CD4-positive, alpha-beta T cell (primary cell): ENCODE measurements at regions not wholly inside any gene's neighbourhood (a gene's known extent, or its start where the extent isn't known, plus 50 kb on each side); places are given as distances from the start of the nearest gene placed in this dataset.
"Not testable (repeated sequence)": the region's sequence is repeated elsewhere in the genome, so short reads cannot be mapped to it uniquely, and the experiment has no call there.

Experiments used
- ATAC-seq: fragments of 200-7000 bp; cut with Tn5 transposase; one replicate; pipeline ENCODE4 v1.10.0; 2022; ENCODE audit warnings: mild to moderate bottlenecking; ENCODE audit not compliant: poor library complexity
- CTCF ChIA-PET: fragments of 350-600 bp; sonication (Branson Sonifier 250); formaldehyde crosslinking; loops from one replicate; lab custom pipeline; 2021; ENCODE audit warnings: antibody characterized with exemption, inconsistent platforms; lab: Charles Lee
- POLR2A ChIA-PET: fragments of 350-600 bp; sonication (Branson Sonifier 250); formaldehyde crosslinking; loops from one replicate; lab custom pipeline; 2021; ENCODE audit warnings: antibody characterized with exemption, inconsistent platforms; lab: Charles Lee
- DNase-seq, 14 experiments: peaks; one replicate each; pipeline ENCODE4 v3.0.0-alpha.2; 2013 to 2020; ENCODE audit warnings: mixed read lengths in 2 of 14
- H3K27ac ChIP-seq, 2 donors: one replicate each; pipeline versions ENCODE4 v1.5.1 to v1.7.0; 2013; ENCODE audit warnings: low read length in 2 of 2, low read depth in 1 of 2, mild to moderate bottlenecking in 1 of 2
- H3K27me3 ChIP-seq, 2 experiments: 1 replicate in 1 of 2; 2 replicates in 1 of 2; pipeline versions ENCODE4 v1.6.1 to v1.7.0; 2013; ENCODE audit warnings: low read length in 2 of 2, control low read depth in 1 of 2, mild to moderate bottlenecking in 1 of 2, moderate library complexity in 1 of 2; ENCODE audit not compliant: insufficient read depth in 2 of 2, control insufficient read depth in 1 of 2
- H3K36me3 ChIP-seq: one replicate; pipeline ENCODE4 v1.6.1; 2013; ENCODE audit warnings: low read length, control low read depth; ENCODE audit not compliant: insufficient read depth
- H3K4me1 ChIP-seq: one replicate; pipeline ENCODE4 v1.6.1; 2013; ENCODE audit warnings: low read length, control low read depth; ENCODE audit not compliant: insufficient read depth
- H3K4me3 ChIP-seq: one replicate; pipeline ENCODE4 v1.5.1; 2013; ENCODE audit warnings: mild to moderate bottlenecking, low read length, moderate library complexity
- H3K9me3 ChIP-seq, 2 experiments: 1 replicate in 1 of 2; 2 replicates in 1 of 2; pipeline versions ENCODE4 v1.6.1 to v1.7.0; 2013; ENCODE audit warnings: low read length in 2 of 2, mild to moderate bottlenecking in 2 of 2, control low read depth in 1 of 2, moderate library complexity in 1 of 2; ENCODE audit not compliant: control insufficient read depth in 1 of 2, insufficient read depth in 1 of 2
- H3K27ac Mint-ChIP-seq: one replicate; pipeline ENCODE4 v1.8.0; 2020; ENCODE audit warnings: mixed read lengths
- H3K27me3 Mint-ChIP-seq: one replicate; pipeline ENCODE4 v1.8.0; 2021; ENCODE audit warnings: mixed read lengths
- H3K36me3 Mint-ChIP-seq: one replicate; pipeline ENCODE4 v1.8.0; 2021; ENCODE audit warnings: low read depth, mixed read lengths
- H3K4me1 Mint-ChIP-seq: one replicate; pipeline ENCODE4 v1.8.0; 2021; ENCODE audit warnings: low read depth, mixed read lengths
- H3K4me3 Mint-ChIP-seq: one replicate; pipeline ENCODE4 v1.8.0; 2020; ENCODE audit warnings: mild to moderate bottlenecking, mixed read lengths
- H3K9me3 Mint-ChIP-seq: one replicate; pipeline ENCODE4 v1.8.0; 2020; ENCODE audit warnings: mixed read lengths
- CTCF ChIP-seq: fragments of 200-600 bp; IDR thresholded peaks from one replicate; pipeline ENCODE4 v1.8.0; 2022; ENCODE audit warnings: antibody characterized with exemption, mild to moderate bottlenecking
- intact Hi-C, 2 experiments: fragments of 100-400 bp; cut with DNase I in 1 of 2; cut with micrococcal nuclease in 1 of 2; formaldehyde crosslinking; loops; one replicate each; pipeline versions ENCODE4 v1.15.1 to v1.9.0; 2023 to 2025; cut with DNase I, micrococcal nuclease

DNA sequence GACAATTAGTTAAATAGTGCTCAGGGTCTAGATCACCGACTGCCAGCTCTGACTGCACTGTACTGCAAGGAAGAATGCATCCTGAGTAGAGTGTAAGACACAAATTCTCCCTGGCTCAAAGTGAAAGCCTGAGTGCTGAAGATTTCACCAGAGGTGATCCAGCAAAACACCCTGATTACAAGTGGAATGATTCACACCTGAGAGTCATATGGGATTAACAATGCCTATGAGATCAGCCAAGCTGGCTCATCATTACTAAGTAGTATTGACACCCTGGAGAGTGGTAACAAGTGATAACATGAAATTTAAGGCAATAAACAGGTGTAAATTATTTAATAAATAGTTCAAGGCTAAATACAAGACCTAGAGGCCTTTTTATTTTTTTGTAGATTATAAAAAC is 403.8 kb upstream of the PRR20A start:
- Mint-ChIP-seq H3K27ac (no peak overlapping the region), H3K36me3 (no peaks in the 10 kb centered on the region), H3K4me1 (no peaks in the 10 kb centered on the region), H3K4me3 (no peak overlapping the region), H3K27me3 (no peaks in the 10 kb centered on the region), H3K9me3 (peaks cover 10% of the 10 kb centered on the region)
- ChIA-PET POLR2A (no interaction called here), CTCF (no interaction called here)
- TF ChIP-seq CTCF, result no peak
- Histone ChIP-seq H3K36me3 (no peaks in the 10 kb centered on the region), H3K4me1 (no peaks in the 10 kb centered on the region), H3K9me3 (peaks cover 0 to 16% of the 10 kb centered on the region in 2 experiments), H3K27me3 (no peaks in the 10 kb centered on the region), H3K27ac (no peak overlapping the region), H3K4me3 (no peak overlapping the region)
- intact Hi-C loops, result no loop called here
- no peak for DNase-seq
- no peak for ATAC-seq

GRCh38 chr13:56752636-56753035 is 388.1 kb upstream of the PRR20A start:
- no peaks in the 10 kb centered on the region for H3K36me3 ChIP-seq
- CTCF ChIA-PET, result no interaction called here
- H3K4me3 ChIP-seq, result no peak overlapping the region
- H3K4me3 Mint-ChIP-seq, result no peak overlapping the region
- no peak for ATAC-seq
- H3K27ac ChIP-seq, result no peak overlapping the region
- H3K27me3 ChIP-seq, result no peaks in the 10 kb centered on the region
- POLR2A ChIA-PET, result no interaction called here
- no peaks in the 10 kb centered on the region for H3K4me1 ChIP-seq
- DNase-seq, result no peak
- H3K9me3 Mint-ChIP-seq, result peaks cover 8% of the 10 kb centered on the region
- H3K27me3 Mint-ChIP-seq, result no peaks in the 10 kb centered on the region
- intact Hi-C loops, result no loop called here
- H3K27ac Mint-ChIP-seq, result no peak overlapping the region
- TF ChIP-seq CTCF, result no peak
- H3K4me1 Mint-ChIP-seq, result no peaks in the 10 kb centered on the region
- H3K36me3 Mint-ChIP-seq, result no peaks in the 10 kb centered on the region
- H3K9me3 ChIP-seq, result peaks cover 0 to 8% of the 10 kb centered on the region in 2 experiments

GRCh38 chr13:56755181-56755935 is 385.4 kb upstream of the PRR20A start:
- H3K9me3 Mint-ChIP-seq, result peaks cover 5% of the 10 kb centered on the region
- TF ChIP-seq CTCF, result no peak
- no peak overlapping the region for H3K4me3 Mint-ChIP-seq
- DNase-seq (no peak), ATAC-seq (no peak)
- no peaks in the 10 kb centered on the region for H3K36me3 Mint-ChIP-seq
- Histone ChIP-seq H3K36me3 (no peaks in the 10 kb centered on the region), H3K4me1 (no peaks in the 10 kb centered on the region), H3K4me3 (no peak overlapping the region), H3K27ac (no peak overlapping the region), H3K9me3 (peaks cover 0 to 8% of the 10 kb centered on the region in 2 experiments), H3K27me3 (no peaks in the 10 kb centered on the region)
- POLR2A ChIA-PET, result no interaction called here
- intact Hi-C loops, result no loop called here
- H3K4me1 Mint-ChIP-seq, result no peaks in the 10 kb centered on the region
- no peaks in the 10 kb centered on the region for H3K27me3 Mint-ChIP-seq
- H3K27ac Mint-ChIP-seq, result no peak overlapping the region
- CTCF ChIA-PET, result no interaction called here

DNA sequence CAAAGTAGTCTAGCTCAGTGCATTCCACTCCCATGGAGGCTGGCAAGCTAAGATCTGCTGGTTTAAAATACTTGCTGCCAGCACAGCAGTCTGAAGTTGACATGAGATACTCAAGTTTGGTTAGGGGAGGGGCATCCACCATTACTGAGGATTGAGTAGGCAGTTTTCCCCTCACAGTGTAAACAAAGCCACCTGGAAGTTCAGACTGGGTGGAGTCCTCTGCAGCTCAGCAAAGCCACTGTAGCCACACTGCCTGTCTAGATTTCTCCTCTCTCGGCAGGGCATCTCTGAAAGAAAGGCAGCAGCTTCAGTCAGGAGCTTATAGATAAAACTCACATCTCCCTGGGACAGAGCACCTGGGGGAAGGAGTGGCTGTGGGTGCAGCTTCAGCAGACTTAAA is 377.4 kb upstream of the PRR20A start:
- peaks cover 21% of the 10 kb centered on the region for H3K9me3 Mint-ChIP-seq
- H3K4me3 Mint-ChIP-seq, H3K36me3 ChIP-seq, H3K27me3 Mint-ChIP-seq, H3K4me1 Mint-ChIP-seq, H3K4me3 ChIP-seq, CTCF ChIA-PET, H3K4me1 ChIP-seq, intact Hi-C loops, POLR2A ChIA-PET, H3K27me3 ChIP-seq, DNase-seq, H3K36me3 Mint-ChIP-seq, H3K27ac ChIP-seq, H3K27ac Mint-ChIP-seq, ATAC-seq: not testable (repeated sequence)
- H3K9me3 ChIP-seq, result peaks cover 0 to 10% of the 10 kb centered on the region in 2 experiments
